ENCODE measurements at regions not wholly inside any gene's neighbourhood (a gene's known extent, or its start where the extent isn't known, plus 50 kb on each side); places are given as distances from the start of the nearest gene placed in this dataset.

DNA sequence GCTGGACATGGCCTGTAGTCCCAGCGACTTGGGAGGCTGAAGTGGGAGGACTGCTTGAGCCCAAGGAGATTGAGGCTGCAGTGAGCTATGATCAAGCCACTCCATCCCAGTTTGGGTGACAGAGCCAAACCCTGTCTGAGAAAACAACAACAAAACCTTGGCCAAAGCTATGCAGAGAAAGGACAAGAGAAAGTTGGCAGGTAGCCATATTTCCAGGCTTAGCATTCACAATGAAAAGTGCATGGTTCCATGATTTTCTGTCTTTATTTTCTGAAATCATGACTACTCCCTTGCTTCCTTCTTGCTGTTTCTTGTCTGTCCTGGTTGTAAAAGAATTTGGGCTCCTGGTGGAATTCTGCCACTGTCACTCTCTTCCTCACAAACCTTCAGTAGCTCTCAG, 284.6 kb upstream of the C2CD4B start:
- TF ChIP-seq, protein P1, sequence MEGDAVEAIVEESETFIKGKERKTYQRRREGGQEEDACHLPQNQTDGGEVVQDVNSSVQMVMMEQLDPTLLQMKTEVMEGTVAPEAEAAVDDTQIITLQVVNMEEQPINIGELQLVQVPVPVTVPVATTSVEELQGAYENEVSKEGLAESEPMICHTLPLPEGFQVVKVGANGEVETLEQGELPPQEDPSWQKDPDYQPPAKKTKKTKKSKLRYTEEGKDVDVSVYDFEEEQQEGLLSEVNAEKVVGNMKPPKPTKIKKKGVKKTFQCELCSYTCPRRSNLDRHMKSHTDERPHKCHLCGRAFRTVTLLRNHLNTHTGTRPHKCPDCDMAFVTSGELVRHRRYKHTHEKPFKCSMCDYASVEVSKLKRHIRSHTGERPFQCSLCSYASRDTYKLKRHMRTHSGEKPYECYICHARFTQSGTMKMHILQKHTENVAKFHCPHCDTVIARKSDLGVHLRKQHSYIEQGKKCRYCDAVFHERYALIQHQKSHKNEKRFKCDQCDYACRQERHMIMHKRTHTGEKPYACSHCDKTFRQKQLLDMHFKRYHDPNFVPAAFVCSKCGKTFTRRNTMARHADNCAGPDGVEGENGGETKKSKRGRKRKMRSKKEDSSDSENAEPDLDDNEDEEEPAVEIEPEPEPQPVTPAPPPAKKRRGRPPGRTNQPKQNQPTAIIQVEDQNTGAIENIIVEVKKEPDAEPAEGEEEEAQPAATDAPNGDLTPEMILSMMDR (IDR thresholded peaks at IDR 0.05; ENCODE audit: low read depth, low read length), result no peak
- DNase-seq, result no peak
- Histone ChIP-seq H3K27me3 (ENCODE audit: insufficient read depth, low read depth, severe bottlenecking) (no peaks in the 10 kb centered on the region), H3K9me3 (ENCODE audit: severe bottlenecking) (no peaks in the 10 kb centered on the region), H3K4me3 (ENCODE audit: low read depth, low read length) (no peak overlapping the region), H3K36me3 (no peaks in the 10 kb centered on the region), H3K27ac (no peak overlapping the region)

DNA sequence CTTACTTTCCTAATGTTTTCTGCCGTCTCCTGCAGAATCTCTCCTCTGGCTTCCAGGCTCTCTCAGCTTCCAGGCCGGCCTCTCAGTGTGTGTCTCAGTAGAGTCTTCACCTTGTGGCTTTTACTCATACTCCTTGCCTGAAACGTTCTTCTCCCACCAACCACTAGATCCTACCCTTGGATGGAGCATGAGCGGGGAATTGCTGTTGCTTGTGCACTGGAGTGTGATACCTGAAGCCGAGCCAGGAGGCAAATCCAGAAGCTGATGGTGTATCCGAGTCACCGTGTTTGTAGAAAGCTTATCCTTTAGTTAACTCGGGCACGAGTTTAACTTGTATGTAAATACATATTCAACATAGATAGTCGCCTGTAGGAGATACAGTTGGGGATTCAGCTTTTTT, 285.0 kb upstream of the C2CD4B start:
- no peak overlapping the region for H3K4me3 ChIP-seq (ENCODE audit: low read depth, low read length)
- H3K27ac ChIP-seq, result no peak overlapping the region
- no peaks in the 10 kb centered on the region for H3K9me3 ChIP-seq (ENCODE audit: severe bottlenecking)
- H3K27me3 ChIP-seq (ENCODE audit: insufficient read depth, low read depth, severe bottlenecking), result no peaks in the 10 kb centered on the region
- no peak for DNase-seq
- H3K36me3 ChIP-seq, result no peaks in the 10 kb centered on the region
- TF ChIP-seq, protein P1 (IDR thresholded peaks at IDR 0.05; ENCODE audit: low read depth, low read length), result no peak

DNA sequence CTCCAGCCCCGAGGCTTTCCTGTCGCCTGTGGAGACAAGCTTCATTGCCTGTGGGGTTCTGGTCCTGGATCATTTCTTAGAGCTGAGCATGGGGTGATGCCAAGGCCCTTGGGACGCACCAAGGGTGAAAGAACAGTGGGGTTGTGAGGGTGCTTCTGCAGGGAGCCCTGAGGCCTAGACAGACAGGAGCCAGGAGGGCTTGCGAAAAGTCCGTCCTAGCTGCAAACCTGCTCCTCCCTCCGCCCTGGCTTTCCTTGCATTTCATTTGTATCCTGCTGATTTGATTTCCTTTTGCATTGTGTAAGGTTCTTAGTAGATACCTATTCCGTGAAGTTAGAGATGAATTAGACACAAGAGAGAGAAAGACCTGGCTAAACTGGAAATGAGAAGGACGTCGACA, 286.9 kb upstream of the C2CD4B start:
- TF ChIP-seq, protein P1 (IDR thresholded peaks at IDR 0.05; ENCODE audit: low read depth, low read length), result no peak
- Histone ChIP-seq H3K27me3 (ENCODE audit: insufficient read depth, low read depth, severe bottlenecking) (no peaks in the 10 kb centered on the region), H3K27ac (no peak overlapping the region), H3K4me3 (ENCODE audit: low read depth, low read length) (no peak overlapping the region), H3K36me3 (no peaks in the 10 kb centered on the region), H3K9me3 (ENCODE audit: severe bottlenecking) (no peaks in the 10 kb centered on the region)
- DNase-seq, result no peak

DNA sequence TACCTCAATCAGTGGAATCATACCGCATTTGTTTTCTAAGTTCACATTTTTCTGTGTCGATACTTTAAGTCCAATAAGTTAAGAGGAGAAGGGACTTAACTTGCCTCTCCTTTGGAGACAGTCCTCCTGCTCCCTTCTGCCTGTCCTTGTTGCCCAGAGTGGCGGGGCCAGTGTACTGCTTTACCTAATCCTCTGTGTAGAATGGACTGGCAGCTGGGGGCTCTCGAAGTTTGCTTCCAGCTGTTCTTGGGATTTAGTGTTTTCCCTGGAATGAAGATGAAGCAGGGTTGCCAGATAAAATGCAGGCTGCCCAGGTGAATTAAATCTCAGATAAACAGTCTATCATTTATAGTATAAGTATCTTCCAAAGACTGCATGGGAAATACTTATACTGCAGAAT, 287.6 kb upstream of the C2CD4B start:
- Histone ChIP-seq H3K27ac (no peak overlapping the region), H3K27me3 (ENCODE audit: insufficient read depth, low read depth, severe bottlenecking) (no peaks in the 10 kb centered on the region), H3K4me3 (ENCODE audit: low read depth, low read length) (no peak overlapping the region), H3K9me3 (ENCODE audit: severe bottlenecking) (no peaks in the 10 kb centered on the region), H3K36me3 (no peaks in the 10 kb centered on the region)
- TF ChIP-seq, protein P1 (IDR thresholded peaks at IDR 0.05; ENCODE audit: low read depth, low read length), result no peak
- peak; percentile 45 for DNase-seq

DNA sequence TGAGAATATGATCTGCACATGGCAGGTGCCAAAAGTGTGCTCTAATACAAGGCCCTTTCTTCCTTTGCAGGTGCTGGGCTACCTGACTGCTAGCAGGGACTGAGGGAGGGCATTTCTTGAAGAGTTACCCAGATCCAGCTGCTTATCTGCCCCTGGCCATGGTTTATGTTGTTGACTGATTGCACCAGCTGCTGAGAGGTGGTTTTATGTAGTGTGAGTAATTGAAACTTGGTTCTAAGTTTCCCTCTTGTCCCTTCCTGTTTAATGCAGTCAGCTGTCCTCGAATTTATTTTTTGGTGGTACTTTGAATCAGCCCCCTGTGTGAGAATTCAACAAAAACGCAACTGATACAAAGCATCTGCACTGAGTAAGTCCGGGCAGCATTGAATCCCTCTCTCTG, 288.3 kb upstream of the C2CD4B start:
- no peak overlapping the region for H3K4me3 ChIP-seq (ENCODE audit: low read depth, low read length)
- H3K27ac ChIP-seq, result no peak overlapping the region
- no peak for DNase-seq
- H3K27me3 ChIP-seq (ENCODE audit: insufficient read depth, low read depth, severe bottlenecking), result no peaks in the 10 kb centered on the region
- H3K36me3 ChIP-seq, result no peaks in the 10 kb centered on the region
- H3K9me3 ChIP-seq (ENCODE audit: severe bottlenecking), result no peaks in the 10 kb centered on the region
- TF ChIP-seq, protein P1 (IDR thresholded peaks at IDR 0.05; ENCODE audit: low read depth, low read length), result no peak

DNA sequence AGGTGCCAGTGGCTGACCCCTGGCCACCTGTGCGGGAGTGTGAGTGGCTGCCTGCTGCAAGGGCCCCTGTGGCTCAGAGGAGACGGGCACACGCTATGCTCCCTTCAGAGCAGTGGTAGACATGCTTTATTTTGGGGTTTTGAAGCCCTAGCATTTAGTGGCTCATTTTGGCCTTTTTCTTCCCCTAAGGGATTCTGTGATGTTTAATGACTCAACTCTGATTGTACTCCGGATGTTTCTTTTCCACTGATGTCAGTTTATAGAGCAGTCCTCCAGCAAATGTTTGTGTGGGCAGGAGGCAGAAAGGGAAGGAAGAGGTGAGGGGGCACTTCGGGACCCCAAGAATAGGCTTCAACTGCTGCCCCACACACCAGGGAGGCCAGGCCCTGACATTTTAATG, 288.9 kb upstream of the C2CD4B start:
- Histone ChIP-seq H3K9me3 (ENCODE audit: severe bottlenecking) (no peaks in the 10 kb centered on the region), H3K27me3 (ENCODE audit: insufficient read depth, low read depth, severe bottlenecking) (no peaks in the 10 kb centered on the region), H3K36me3 (no peaks in the 10 kb centered on the region), H3K27ac (no peak overlapping the region), H3K4me3 (ENCODE audit: low read depth, low read length) (no peak overlapping the region)
- no peak for DNase-seq
- TF ChIP-seq, protein P1 (IDR thresholded peaks at IDR 0.05; ENCODE audit: low read depth, low read length), result no peak

Data from WERI-Rb-1 (cell line).